ENCODE measurements at regions not wholly inside any gene's neighbourhood (a gene's known extent, or its start where the extent isn't known, plus 50 kb on each side); places are given as distances from the start of the nearest gene placed in this dataset.
"Not testable (repeated sequence)": the region's sequence is repeated elsewhere in the genome, so short reads cannot be mapped to it uniquely, and the experiment has no call there.

GRCh38 chr1:161451698-161452348, 53.4 kb upstream of the FCGR2A start:
- H4K91ac ChIP-seq (replicated peaks; ENCODE audit: insufficient read length, low read length); H3K18ac ChIP-seq (ENCODE audit: extremely low read depth, low read length); H3K9ac ChIP-seq (replicated peaks in 1 of 4; ENCODE audit: extremely low read depth in 1 of 4, low read depth in 3 of 4, low read length in 3 of 4); H4K20me1 ChIP-seq (replicated peaks in 1 of 2; ENCODE audit: control insufficient read depth in 1 of 2, insufficient read depth in 2 of 2, low read length in 2 of 2); H3K27ac ChIP-seq (ENCODE audit: low read depth, low read length); H3K79me1 ChIP-seq (ENCODE audit: low read depth, low read length); FAIRE-seq; H3K4me3 ChIP-seq (ENCODE audit: extremely low read depth in 1 of 4, insufficient read depth in 2 of 4, low read depth in 3 of 4, low read length in 4 of 4); H3K4ac ChIP-seq (replicated peaks; ENCODE audit: insufficient read length, low read depth, low read length); H2BK15ac ChIP-seq (ENCODE audit: low read length); H2AK5ac ChIP-seq (ENCODE audit: low read depth, low read length); H3K36me3 ChIP-seq (ENCODE audit: control insufficient read depth in 2 of 4, insufficient read depth in 4 of 4, low read length in 3 of 4); H2BK20ac ChIP-seq (ENCODE audit: low read length); H2BK120ac ChIP-seq (replicated peaks; ENCODE audit: low read depth, low read length); H3K4me2 ChIP-seq (ENCODE audit: insufficient read depth in 1 of 2, low read depth in 2 of 2, low read length in 2 of 2); H3K56ac ChIP-seq (replicated peaks; ENCODE audit: insufficient read length, low read depth, low read length); POLR2A ChIA-PET (ENCODE audit: partially characterized antibody); H4K5ac ChIP-seq (ENCODE audit: insufficient read length, low read depth, low read length); H4K8ac ChIP-seq (ENCODE audit: extremely low read depth, insufficient read depth, low read length); H3K23me2 ChIP-seq (ENCODE audit: low read depth, low read length); H3K14ac ChIP-seq (ENCODE audit: insufficient read length); H3K9me3 ChIP-seq (ENCODE audit: insufficient read depth in 2 of 2, low read depth in 1 of 2, low read length in 1 of 2); H2BK12ac ChIP-seq (ENCODE audit: low read depth, low read length); CTCF ChIA-PET (ENCODE audit: partially characterized antibody); H3K23ac ChIP-seq (ENCODE audit: insufficient read length); H2AFZ ChIP-seq (ENCODE audit: low read length); H3K79me2 ChIP-seq (ENCODE audit: control insufficient read depth in 1 of 2, insufficient read depth in 2 of 2, low read length in 2 of 2); DNase-seq (ENCODE audit: low read depth in 1 of 2, low spot score in 2 of 2); H3K27me3 ChIP-seq (replicated peaks in 1 of 4; ENCODE audit: control insufficient read depth in 3 of 4, extremely low read depth in 1 of 4, insufficient read depth in 3 of 4, low read length in 3 of 4); H2BK5ac ChIP-seq (ENCODE audit: low read depth, low read length); H3K4me1 ChIP-seq (replicated peaks in 1 of 4; ENCODE audit: control insufficient read depth in 3 of 4, insufficient read depth in 4 of 4, low read length in 3 of 4): not testable (repeated sequence)
- WGBS, 2 experiments (ENCODE audit: extremely low coverage in 1 of 2, insufficient coverage in 1 of 2, insufficient read length in 1 of 2, insufficient replicate concordance in 2 of 2, low coverage in 1 of 2, low lambda C conversion rate in 2 of 2, missing lambda C conversion rate in 1 of 2), result no CpG with 5 or more reads among the region's 29 CpGs

GRCh38 chr1:161447760-161448332, 57.4 kb upstream of the FCGR2A start:
- H3K27ac ChIP-seq (ENCODE audit: low read depth, low read length); H2AK5ac ChIP-seq (ENCODE audit: low read depth, low read length); H3K4me3 ChIP-seq (ENCODE audit: extremely low read depth in 1 of 4, insufficient read depth in 2 of 4, low read depth in 3 of 4, low read length in 4 of 4); H3K14ac ChIP-seq (ENCODE audit: insufficient read length); DNase-seq (ENCODE audit: low read depth in 1 of 2, low spot score in 2 of 2); H4K8ac ChIP-seq (ENCODE audit: extremely low read depth, insufficient read depth, low read length); H2BK120ac ChIP-seq (replicated peaks; ENCODE audit: low read depth, low read length); H3K4me1 ChIP-seq (replicated peaks in 1 of 4; ENCODE audit: control insufficient read depth in 3 of 4, insufficient read depth in 4 of 4, low read length in 3 of 4); H2AFZ ChIP-seq (ENCODE audit: low read length); H2BK15ac ChIP-seq (ENCODE audit: low read length); H3K9me3 ChIP-seq (ENCODE audit: insufficient read depth in 2 of 2, low read depth in 1 of 2, low read length in 1 of 2); FAIRE-seq; H4K20me1 ChIP-seq (replicated peaks in 1 of 2; ENCODE audit: control insufficient read depth in 1 of 2, insufficient read depth in 2 of 2, low read length in 2 of 2); H2BK5ac ChIP-seq (ENCODE audit: low read depth, low read length); H3K36me3 ChIP-seq (ENCODE audit: control insufficient read depth in 2 of 4, insufficient read depth in 4 of 4, low read length in 3 of 4); H3K79me1 ChIP-seq (ENCODE audit: low read depth, low read length); H3K18ac ChIP-seq (ENCODE audit: extremely low read depth, low read length); H3K4ac ChIP-seq (replicated peaks; ENCODE audit: insufficient read length, low read depth, low read length); H3K56ac ChIP-seq (replicated peaks; ENCODE audit: insufficient read length, low read depth, low read length); H3K4me2 ChIP-seq (ENCODE audit: insufficient read depth in 1 of 2, low read depth in 2 of 2, low read length in 2 of 2); H3K23ac ChIP-seq (ENCODE audit: insufficient read length); H2BK12ac ChIP-seq (ENCODE audit: low read depth, low read length); H4K91ac ChIP-seq (replicated peaks; ENCODE audit: insufficient read length, low read length); H3K23me2 ChIP-seq (ENCODE audit: low read depth, low read length); CTCF ChIA-PET (ENCODE audit: partially characterized antibody); H3K79me2 ChIP-seq (ENCODE audit: control insufficient read depth in 1 of 2, insufficient read depth in 2 of 2, low read length in 2 of 2); H3K27me3 ChIP-seq (replicated peaks in 1 of 4; ENCODE audit: control insufficient read depth in 3 of 4, extremely low read depth in 1 of 4, insufficient read depth in 3 of 4, low read length in 3 of 4); H2BK20ac ChIP-seq (ENCODE audit: low read length); H4K5ac ChIP-seq (ENCODE audit: insufficient read length, low read depth, low read length); H3K9ac ChIP-seq (replicated peaks in 1 of 4; ENCODE audit: extremely low read depth in 1 of 4, low read depth in 3 of 4, low read length in 3 of 4); POLR2A ChIA-PET (ENCODE audit: partially characterized antibody): not testable (repeated sequence)
- no CpG with 5 or more reads among the region's 66 CpGs for WGBS, 2 experiments (ENCODE audit: extremely low coverage in 1 of 2, insufficient coverage in 1 of 2, insufficient read length in 1 of 2, insufficient replicate concordance in 2 of 2, low coverage in 1 of 2, low lambda C conversion rate in 2 of 2, missing lambda C conversion rate in 1 of 2)

Measured in H1 (cell line).